ENCODE measurements at regions not wholly inside any gene's neighbourhood (a gene's known extent, or its start where the extent isn't known, plus 50 kb on each side); places are given as distances from the start of the nearest gene placed in this dataset.
"Not testable (repeated sequence)": the region's sequence is repeated elsewhere in the genome, so short reads cannot be mapped to it uniquely, and the experiment has no call there.

DNA sequence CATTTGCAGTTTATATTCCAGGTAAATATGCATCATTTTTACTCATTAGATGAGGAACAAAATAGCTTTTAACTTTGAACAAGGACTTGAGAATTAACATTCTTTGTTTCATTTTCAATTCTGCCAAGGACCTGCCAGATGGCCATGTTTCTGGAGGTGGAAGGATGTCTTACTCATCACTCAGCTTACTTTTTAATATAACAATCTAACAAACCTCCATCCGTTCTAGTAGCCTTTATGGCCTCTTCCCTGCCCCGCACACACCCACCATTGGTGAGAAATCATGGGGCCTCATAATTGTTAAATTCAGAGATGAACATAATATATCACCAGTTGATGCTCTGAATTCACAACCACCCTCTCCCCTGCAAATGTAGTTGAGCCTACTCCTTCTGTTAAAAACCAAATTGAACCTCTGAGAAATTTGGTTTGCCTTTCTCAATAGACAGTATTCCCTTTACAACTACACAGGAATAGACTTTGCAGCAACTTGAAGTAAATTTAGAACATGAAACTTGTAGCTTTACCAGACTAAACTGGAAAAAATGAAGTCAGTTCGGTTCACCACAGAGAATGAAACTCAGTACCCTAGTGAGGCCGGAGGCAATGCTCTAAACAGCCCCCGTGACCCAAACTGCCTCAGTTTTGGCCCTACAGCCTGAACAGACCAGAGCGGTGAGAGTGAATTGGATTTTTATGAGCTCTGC is 50.1 kb upstream of the ACSL4 start:
- no peaks in the 10 kb centered on the region for H3K27me3 Mint-ChIP-seq
- peak overlapping the region; percentile 98 for H3K27ac Mint-ChIP-seq
- peak overlapping the region; percentile 76 for H3K4me3 Mint-ChIP-seq
- peaks cover 30% of the 10 kb centered on the region for H3K4me1 Mint-ChIP-seq (ENCODE audit: low read depth)
- no peaks in the 10 kb centered on the region for H3K36me3 Mint-ChIP-seq (ENCODE audit: low read depth)
- no peaks in the 10 kb centered on the region for H3K9me3 Mint-ChIP-seq

DNA sequence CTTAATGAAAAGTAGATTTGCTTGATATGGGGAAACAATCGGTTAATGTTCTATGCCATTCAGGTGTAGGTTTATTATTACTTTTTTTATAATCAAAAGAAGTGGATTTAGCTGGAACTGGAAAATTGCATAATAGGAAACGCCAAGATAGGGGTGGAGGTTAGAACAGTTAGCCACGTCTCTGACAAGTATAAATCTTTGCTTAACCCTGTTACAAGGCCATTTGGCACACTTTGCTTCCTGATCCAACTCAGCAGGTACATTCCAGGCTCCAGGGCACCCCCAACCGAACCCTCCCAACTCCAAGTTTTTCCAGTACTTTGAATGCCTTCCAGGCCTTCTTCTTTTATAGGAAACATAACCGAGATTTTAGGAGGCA is 50.6 kb upstream of the ACSL4 start:
- H3K36me3 Mint-ChIP-seq (ENCODE audit: low read depth) = no peaks in the 10 kb centered on the region
- peak overlapping the region; percentile 98 for H3K27ac Mint-ChIP-seq
- H3K27me3 Mint-ChIP-seq = no peaks in the 10 kb centered on the region
- no peaks in the 10 kb centered on the region for H3K9me3 Mint-ChIP-seq
- peak overlapping the region; percentile 76 for H3K4me3 Mint-ChIP-seq
- H3K4me1 Mint-ChIP-seq (ENCODE audit: low read depth) = peaks cover 30% of the 10 kb centered on the region

GRCh38 chrX:109785053-109785452 is 52.0 kb upstream of the ACSL4 start:
- H3K4me1 Mint-ChIP-seq (ENCODE audit: low read depth) = peaks cover 30% of the 10 kb centered on the region
- H3K27me3 Mint-ChIP-seq = no peaks in the 10 kb centered on the region
- H3K36me3 Mint-ChIP-seq (ENCODE audit: low read depth) = no peaks in the 10 kb centered on the region
- no peak overlapping the region for H3K27ac Mint-ChIP-seq
- H3K9me3 Mint-ChIP-seq = no peaks in the 10 kb centered on the region
- no peak overlapping the region for H3K4me3 Mint-ChIP-seq

DNA sequence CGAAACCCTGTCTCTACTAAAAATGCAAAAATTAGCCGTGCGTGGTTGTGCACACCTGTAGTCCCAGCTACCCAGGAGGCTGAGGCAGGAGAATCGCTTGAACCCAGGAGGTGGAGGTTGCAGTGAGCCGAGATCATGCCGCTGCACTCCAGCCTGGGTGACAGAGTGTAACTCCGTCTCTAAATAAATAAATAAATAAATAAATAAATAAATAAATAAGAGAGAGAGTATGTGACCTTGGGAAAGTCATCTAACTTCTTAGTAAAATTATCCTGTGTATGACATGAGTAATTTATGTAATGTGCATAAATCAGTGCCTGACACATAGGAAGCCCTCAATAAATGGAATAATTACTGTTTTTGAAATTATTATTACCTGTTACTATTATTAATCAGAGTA is 57.5 kb upstream of the ACSL4 start:
- H3K27me3 Mint-ChIP-seq; H3K4me1 Mint-ChIP-seq (ENCODE audit: low read depth); H3K4me3 Mint-ChIP-seq; H3K27ac Mint-ChIP-seq; H3K9me3 Mint-ChIP-seq; H3K36me3 Mint-ChIP-seq (ENCODE audit: low read depth): not testable (repeated sequence)

- Mint-ChIP-seq H3K36me3 (ENCODE audit: low read depth) (no peaks in the 10 kb centered on the region), H3K27ac (no peak overlapping the region), H3K27me3 (peaks cover 6% of the 10 kb centered on the region), H3K4me3 (no peak overlapping the region), H3K4me1 (ENCODE audit: low read depth) (no peaks in the 10 kb centered on the region), H3K9me3 (no peaks in the 10 kb centered on the region)
Observed at GRCh38 chrX:109793191-109793590, 60.1 kb upstream of the ACSL4 start.

- Mint-ChIP-seq H3K27me3 (peaks cover 6% of the 10 kb centered on the region), H3K9me3 (no peaks in the 10 kb centered on the region), H3K36me3 (ENCODE audit: low read depth) (no peaks in the 10 kb centered on the region), H3K27ac (no peak overlapping the region), H3K4me1 (ENCODE audit: low read depth) (no peaks in the 10 kb centered on the region), H3K4me3 (no peak overlapping the region)
Observed at GRCh38 chrX:109795682-109796081, 62.6 kb upstream of the ACSL4 start.

DNA sequence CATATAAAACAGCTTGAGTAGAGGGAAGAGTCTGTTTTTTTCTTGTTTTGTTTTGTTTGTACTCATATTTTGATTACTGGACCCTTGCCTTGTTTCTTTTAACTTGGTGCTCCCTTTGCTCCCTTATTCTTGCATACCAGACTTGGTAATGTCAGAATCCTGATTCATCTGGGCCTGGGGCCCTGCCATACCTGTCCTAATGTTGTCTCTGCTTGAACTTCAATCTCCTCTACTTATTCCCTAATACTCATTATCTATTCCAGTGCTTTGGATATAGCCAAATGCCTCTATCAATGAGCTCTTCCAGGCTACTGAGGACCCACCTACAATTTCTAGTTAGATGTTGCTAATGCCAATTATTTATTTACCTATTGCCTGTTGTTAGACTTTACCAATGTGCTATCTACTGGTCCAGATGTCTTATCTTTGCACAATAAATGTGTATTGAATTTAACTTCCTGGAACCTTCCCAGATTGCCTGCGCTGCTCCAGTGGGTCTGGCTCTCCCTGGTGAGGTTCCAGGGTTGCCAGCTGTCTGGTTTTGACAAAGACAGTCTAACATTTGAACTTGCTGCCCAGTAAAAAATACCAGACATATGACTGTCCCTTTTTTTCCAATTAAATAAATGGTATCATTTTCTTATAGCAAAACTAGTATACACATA is 64.4 kb upstream of the ACSL4 start:
- Mint-ChIP-seq H3K4me1 (ENCODE audit: low read depth) (no peaks in the 10 kb centered on the region), H3K27me3 (peaks cover 5% of the 10 kb centered on the region), H3K36me3 (ENCODE audit: low read depth) (no peaks in the 10 kb centered on the region), H3K27ac (no peak overlapping the region), H3K4me3 (no peak overlapping the region), H3K9me3 (no peaks in the 10 kb centered on the region)

DNA sequence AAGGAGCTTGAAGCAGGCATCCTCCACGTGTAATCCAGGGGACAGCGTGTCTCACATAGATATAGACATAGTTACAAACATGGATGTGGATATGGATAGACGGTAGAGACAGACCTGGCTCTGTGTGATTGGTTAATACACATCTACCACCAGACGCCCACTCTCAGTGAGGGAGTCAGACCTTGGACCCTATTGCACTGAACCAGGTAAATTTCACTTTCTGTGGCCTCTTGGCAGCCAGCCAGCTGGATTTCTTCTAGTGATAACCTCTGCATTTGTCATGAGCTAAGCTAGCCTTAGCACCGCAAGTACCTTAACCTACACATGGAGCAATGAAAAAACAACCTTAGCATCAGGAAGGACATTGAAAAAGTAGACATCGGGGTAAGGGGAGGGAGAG is 79.2 kb upstream of the ACSL4 start:
- H3K27me3 Mint-ChIP-seq = peaks cover 8% of the 10 kb centered on the region
- no peak overlapping the region for H3K4me3 Mint-ChIP-seq
- H3K4me1 Mint-ChIP-seq (ENCODE audit: low read depth) = no peaks in the 10 kb centered on the region
- H3K9me3 Mint-ChIP-seq = no peaks in the 10 kb centered on the region
- H3K27ac Mint-ChIP-seq = no peak overlapping the region
- H3K36me3 Mint-ChIP-seq (ENCODE audit: low read depth) = no peaks in the 10 kb centered on the region

- Mint-ChIP-seq H3K27me3 (peaks cover 8% of the 10 kb centered on the region), H3K9me3 (no peaks in the 10 kb centered on the region), H3K27ac (no peak overlapping the region), H3K36me3 (ENCODE audit: low read depth) (no peaks in the 10 kb centered on the region), H3K4me1 (ENCODE audit: low read depth) (no peaks in the 10 kb centered on the region), H3K4me3 (no peak overlapping the region)
Observed at GRCh38 chrX:109813236-109813635, 80.2 kb upstream of the ACSL4 start.

GRCh38 chrX:109818976-109819375 is 85.9 kb upstream of the ACSL4 start:
- H3K4me3 Mint-ChIP-seq = no peak overlapping the region
- no peaks in the 10 kb centered on the region for H3K36me3 Mint-ChIP-seq (ENCODE audit: low read depth)
- H3K9me3 Mint-ChIP-seq = no peaks in the 10 kb centered on the region
- peaks cover 8% of the 10 kb centered on the region for H3K27me3 Mint-ChIP-seq
- no peak overlapping the region for H3K27ac Mint-ChIP-seq
- no peaks in the 10 kb centered on the region for H3K4me1 Mint-ChIP-seq (ENCODE audit: low read depth)

DNA sequence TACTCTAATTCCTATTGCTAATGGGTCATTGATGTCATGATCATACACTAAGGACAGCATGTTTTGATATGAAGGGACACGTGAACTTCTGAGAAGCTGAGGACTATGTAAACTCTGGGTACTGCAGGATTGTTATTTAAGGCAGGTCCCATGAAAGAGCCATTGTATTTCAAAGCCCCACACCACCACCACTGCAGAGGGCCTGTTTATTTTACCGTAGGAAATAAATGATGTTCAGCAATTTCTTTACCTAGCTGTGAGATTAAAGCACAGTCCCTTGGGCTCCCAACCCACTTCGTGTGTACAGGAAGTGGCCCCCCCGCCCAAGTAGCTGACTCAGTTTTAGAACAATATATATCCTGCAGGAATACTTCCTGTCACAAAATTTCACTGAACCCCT is 89.8 kb upstream of the ACSL4 start:
- H3K27ac Mint-ChIP-seq = no peak overlapping the region
- H3K27me3 Mint-ChIP-seq = no peaks in the 10 kb centered on the region
- no peak overlapping the region for H3K4me3 Mint-ChIP-seq
- H3K9me3 Mint-ChIP-seq = no peaks in the 10 kb centered on the region
- no peaks in the 10 kb centered on the region for H3K36me3 Mint-ChIP-seq (ENCODE audit: low read depth)
- H3K4me1 Mint-ChIP-seq (ENCODE audit: low read depth) = no peaks in the 10 kb centered on the region

GRCh38 chrX:109826954-109827708 is 94.1 kb upstream of the ACSL4 start:
- H3K36me3 Mint-ChIP-seq (ENCODE audit: low read depth) = no peaks in the 10 kb centered on the region
- no peaks in the 10 kb centered on the region for H3K9me3 Mint-ChIP-seq
- H3K4me1 Mint-ChIP-seq (ENCODE audit: low read depth) = peaks cover 12% of the 10 kb centered on the region
- H3K4me3 Mint-ChIP-seq = no peak overlapping the region
- H3K27ac Mint-ChIP-seq = no peak overlapping the region
- H3K27me3 Mint-ChIP-seq = no peaks in the 10 kb centered on the region

DNA sequence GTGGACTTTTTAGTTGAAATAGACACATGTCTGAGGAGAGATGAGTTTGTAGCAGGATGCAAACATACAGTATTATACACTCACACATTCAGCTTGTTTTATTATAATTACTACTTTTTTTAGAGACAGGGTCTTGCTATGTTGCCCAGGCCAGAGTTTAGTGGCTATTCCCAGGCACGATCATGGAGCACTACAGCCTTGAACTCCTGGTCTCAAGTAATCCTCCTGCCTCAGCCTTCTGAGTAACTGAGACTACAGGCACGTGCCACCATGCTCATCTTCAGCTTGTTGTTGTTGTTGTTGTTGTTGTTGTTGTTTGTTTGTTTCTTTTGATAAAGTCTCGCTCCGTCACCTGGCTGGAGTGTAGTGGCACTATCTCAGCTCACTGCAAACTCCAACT is 94.7 kb upstream of the ACSL4 start:
- no peak overlapping the region for H3K27ac Mint-ChIP-seq
- no peaks in the 10 kb centered on the region for H3K27me3 Mint-ChIP-seq
- no peaks in the 10 kb centered on the region for H3K9me3 Mint-ChIP-seq
- no peak overlapping the region for H3K4me3 Mint-ChIP-seq
- H3K36me3 Mint-ChIP-seq (ENCODE audit: low read depth) = no peaks in the 10 kb centered on the region
- peaks cover 12% of the 10 kb centered on the region for H3K4me1 Mint-ChIP-seq (ENCODE audit: low read depth)

- Mint-ChIP-seq H3K4me1 (ENCODE audit: low read depth) (peaks cover 12% of the 10 kb centered on the region), H3K27me3 (no peaks in the 10 kb centered on the region), H3K27ac (peak overlapping the region; percentile 17), H3K36me3 (ENCODE audit: low read depth) (no peaks in the 10 kb centered on the region), H3K9me3 (no peaks in the 10 kb centered on the region), H3K4me3 (no peak overlapping the region)
Observed at GRCh38 chrX:109830157-109830703, 97.2 kb upstream of the ACSL4 start.

DNA sequence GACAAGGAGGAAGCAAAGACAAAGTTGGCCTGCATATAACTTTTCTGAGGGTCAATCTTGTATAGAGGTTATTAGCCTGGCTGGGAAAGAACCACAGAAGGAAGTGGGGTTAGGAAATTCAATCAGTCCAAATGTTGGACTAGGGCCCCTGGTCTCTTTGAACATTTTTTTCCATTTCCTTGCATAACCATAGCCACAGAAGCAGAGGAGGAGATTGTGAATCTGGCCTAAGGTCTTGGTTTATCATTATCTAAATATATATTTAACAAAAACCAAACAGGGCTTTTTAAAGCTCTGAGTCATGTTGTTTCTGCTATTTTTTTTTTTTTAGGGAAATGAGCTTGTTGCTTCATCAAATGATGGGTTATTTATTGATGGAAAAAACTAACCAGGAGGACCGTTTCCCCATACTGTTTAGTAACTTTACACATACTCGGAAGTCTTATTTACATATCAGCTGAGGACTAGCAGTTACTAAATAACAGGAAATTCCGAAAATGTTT is 97.7 kb upstream of the ACSL4 start:
- peaks cover 12% of the 10 kb centered on the region for H3K4me1 Mint-ChIP-seq (ENCODE audit: low read depth)
- no peak overlapping the region for H3K4me3 Mint-ChIP-seq
- H3K9me3 Mint-ChIP-seq = no peaks in the 10 kb centered on the region
- H3K27ac Mint-ChIP-seq = peak overlapping the region; percentile 17
- no peaks in the 10 kb centered on the region for H3K27me3 Mint-ChIP-seq
- H3K36me3 Mint-ChIP-seq (ENCODE audit: low read depth) = no peaks in the 10 kb centered on the region
